Neural cell (in vitro differentiated cells): ENCODE measurements at regions not wholly inside any gene's neighbourhood (a gene's known extent, or its start where the extent isn't known, plus 50 kb on each side); places are given as distances from the start of the nearest gene placed in this dataset.

Experiments used
- EZH2 ChIP-seq: fragments of 200-600, 300-800 bp; shearing (Covaris generic), sonication (generic); IDR thresholded peaks from 2 replicates; pipeline ENCODE4 v1.6.1; 2014; ENCODE audit warnings: antibody characterized with exemption, low read length, borderline replicate concordance, mild to moderate bottlenecking; ENCODE audit not compliant: insufficient read depth, poor library complexity, severe bottlenecking
- TAF1 ChIP-seq: IDR thresholded peaks from 2 replicates; pipeline ENCODE4 v1.6.1; 2012; ENCODE audit warnings: low read depth
- TF ChIP-seq, protein P1 (sequence below): fragments of 450-650 bp; IDR thresholded peaks from 2 replicates; pipeline ENCODE4 v1.5.1; 2014; ENCODE audit warnings: antibody characterized with exemption, mild to moderate bottlenecking, moderate library complexity; ENCODE audit not compliant: poor library complexity, severe bottlenecking
- TF ChIP-seq, protein P2 (sequence below): IDR thresholded peaks from 2 replicates; pipeline ENCODE4 v1.6.1; 2012; ENCODE audit warnings: borderline replicate concordance

GRCh38 chr2:138291805-138292204 is 209.8 kb upstream of the SPOPL start:
- TF ChIP-seq, protein P1, sequence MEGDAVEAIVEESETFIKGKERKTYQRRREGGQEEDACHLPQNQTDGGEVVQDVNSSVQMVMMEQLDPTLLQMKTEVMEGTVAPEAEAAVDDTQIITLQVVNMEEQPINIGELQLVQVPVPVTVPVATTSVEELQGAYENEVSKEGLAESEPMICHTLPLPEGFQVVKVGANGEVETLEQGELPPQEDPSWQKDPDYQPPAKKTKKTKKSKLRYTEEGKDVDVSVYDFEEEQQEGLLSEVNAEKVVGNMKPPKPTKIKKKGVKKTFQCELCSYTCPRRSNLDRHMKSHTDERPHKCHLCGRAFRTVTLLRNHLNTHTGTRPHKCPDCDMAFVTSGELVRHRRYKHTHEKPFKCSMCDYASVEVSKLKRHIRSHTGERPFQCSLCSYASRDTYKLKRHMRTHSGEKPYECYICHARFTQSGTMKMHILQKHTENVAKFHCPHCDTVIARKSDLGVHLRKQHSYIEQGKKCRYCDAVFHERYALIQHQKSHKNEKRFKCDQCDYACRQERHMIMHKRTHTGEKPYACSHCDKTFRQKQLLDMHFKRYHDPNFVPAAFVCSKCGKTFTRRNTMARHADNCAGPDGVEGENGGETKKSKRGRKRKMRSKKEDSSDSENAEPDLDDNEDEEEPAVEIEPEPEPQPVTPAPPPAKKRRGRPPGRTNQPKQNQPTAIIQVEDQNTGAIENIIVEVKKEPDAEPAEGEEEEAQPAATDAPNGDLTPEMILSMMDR = no peak
- TF ChIP-seq, protein P2, sequence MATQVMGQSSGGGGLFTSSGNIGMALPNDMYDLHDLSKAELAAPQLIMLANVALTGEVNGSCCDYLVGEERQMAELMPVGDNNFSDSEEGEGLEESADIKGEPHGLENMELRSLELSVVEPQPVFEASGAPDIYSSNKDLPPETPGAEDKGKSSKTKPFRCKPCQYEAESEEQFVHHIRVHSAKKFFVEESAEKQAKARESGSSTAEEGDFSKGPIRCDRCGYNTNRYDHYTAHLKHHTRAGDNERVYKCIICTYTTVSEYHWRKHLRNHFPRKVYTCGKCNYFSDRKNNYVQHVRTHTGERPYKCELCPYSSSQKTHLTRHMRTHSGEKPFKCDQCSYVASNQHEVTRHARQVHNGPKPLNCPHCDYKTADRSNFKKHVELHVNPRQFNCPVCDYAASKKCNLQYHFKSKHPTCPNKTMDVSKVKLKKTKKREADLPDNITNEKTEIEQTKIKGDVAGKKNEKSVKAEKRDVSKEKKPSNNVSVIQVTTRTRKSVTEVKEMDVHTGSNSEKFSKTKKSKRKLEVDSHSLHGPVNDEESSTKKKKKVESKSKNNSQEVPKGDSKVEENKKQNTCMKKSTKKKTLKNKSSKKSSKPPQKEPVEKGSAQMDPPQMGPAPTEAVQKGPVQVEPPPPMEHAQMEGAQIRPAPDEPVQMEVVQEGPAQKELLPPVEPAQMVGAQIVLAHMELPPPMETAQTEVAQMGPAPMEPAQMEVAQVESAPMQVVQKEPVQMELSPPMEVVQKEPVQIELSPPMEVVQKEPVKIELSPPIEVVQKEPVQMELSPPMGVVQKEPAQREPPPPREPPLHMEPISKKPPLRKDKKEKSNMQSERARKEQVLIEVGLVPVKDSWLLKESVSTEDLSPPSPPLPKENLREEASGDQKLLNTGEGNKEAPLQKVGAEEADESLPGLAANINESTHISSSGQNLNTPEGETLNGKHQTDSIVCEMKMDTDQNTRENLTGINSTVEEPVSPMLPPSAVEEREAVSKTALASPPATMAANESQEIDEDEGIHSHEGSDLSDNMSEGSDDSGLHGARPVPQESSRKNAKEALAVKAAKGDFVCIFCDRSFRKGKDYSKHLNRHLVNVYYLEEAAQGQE = no peak
- TF ChIP-seq EZH2 = no peak
- TF ChIP-seq TAF1 = no peak
